Ammon's horn (tissue), 1 donor: ENCODE measurements at regions not wholly inside any gene's neighbourhood (a gene's known extent, or its start where the extent isn't known, plus 50 kb on each side); places are given as distances from the start of the nearest gene placed in this dataset.
"Not testable (repeated sequence)": the region's sequence is repeated elsewhere in the genome, so short reads cannot be mapped to it uniquely, and the experiment has no call there.

Experiments used
- DNase-seq: peaks from one replicate; pipeline ENCODE4 v3.0.0-alpha.2; 2016; ENCODE audit warnings: low spot score

- no peak for DNase-seq
Measured at GRCh38 chr10:52368725-52369124, 54.6 kb downstream of the DKK1 start.

GRCh38 chr10:52374207-52374606 is 60.1 kb downstream of the DKK1 start:
- not testable (repeated sequence) for DNase-seq

GRCh38 chr10:52376694-52377354 is 62.7 kb downstream of the DKK1 start:
- DNase-seq: no peak

- no peak for DNase-seq
Measured at GRCh38 chr10:52378124-52378523, 64.0 kb downstream of the DKK1 start.

- no peak for DNase-seq
Measured at GRCh38 chr10:52379287-52379686, 65.2 kb downstream of the DKK1 start.

GRCh38 chr10:52383088-52383487 is 69.0 kb downstream of the DKK1 start:
- no peak for DNase-seq

GRCh38 chr10:52387744-52388143 is 73.7 kb downstream of the DKK1 start:
- DNase-seq: no peak

- no peak for DNase-seq
Measured at GRCh38 chr10:52390388-52390787, 76.3 kb downstream of the DKK1 start.

- no peak for DNase-seq
Measured at GRCh38 chr10:52391927-52392602, 78.0 kb downstream of the DKK1 start.

GRCh38 chr10:52394246-52394645 is 80.2 kb downstream of the DKK1 start:
- DNase-seq: no peak

- no peak for DNase-seq
Measured at GRCh38 chr10:52400562-52400961, 86.5 kb downstream of the DKK1 start.

- DNase-seq: not testable (repeated sequence)
Measured at GRCh38 chr10:52403801-52404200, 89.7 kb downstream of the DKK1 start.

GRCh38 chr10:52409195-52409594 is 95.1 kb downstream of the DKK1 start:
- no peak for DNase-seq

GRCh38 chr10:52409928-52410327 is 95.8 kb downstream of the DKK1 start:
- DNase-seq: no peak

- no peak for DNase-seq
Measured at GRCh38 chr10:52410916-52411315, 96.8 kb downstream of the DKK1 start.

GRCh38 chr10:52419281-52419680 is 105.2 kb downstream of the DKK1 start:
- DNase-seq: no peak

- no peak for DNase-seq
Measured at GRCh38 chr10:52420656-52421055, 106.6 kb downstream of the DKK1 start.

- no peak for DNase-seq
Measured at GRCh38 chr10:52423369-52423768, 109.3 kb downstream of the DKK1 start.

GRCh38 chr10:52424341-52424740 is 110.3 kb downstream of the DKK1 start:
- DNase-seq: no peak

GRCh38 chr10:52434734-52435133 is 120.7 kb downstream of the DKK1 start:
- no peak for DNase-seq

GRCh38 chr10:52436664-52437063 is 122.6 kb downstream of the DKK1 start:
- no peak for DNase-seq

GRCh38 chr10:52437205-52437646 is 123.1 kb downstream of the DKK1 start:
- DNase-seq: no peak

GRCh38 chr10:52438119-52438518 is 124.0 kb downstream of the DKK1 start:
- DNase-seq: no peak
